ENCODE measurements at regions not wholly inside any gene's neighbourhood (a gene's known extent, or its start where the extent isn't known, plus 50 kb on each side); places are given as distances from the start of the nearest gene placed in this dataset.

GRCh38 chr7:17580141-17580540 lies 281.7 kb downstream of the AHR start:
- TF ChIP-seq POLR2A (IDR thresholded peaks at IDR 0.05) = no peak
- TF ChIP-seq CTCF (IDR thresholded peaks at IDR 0.05) = no peak
